ENCODE measurements at regions not wholly inside any gene's neighbourhood (a gene's known extent, or its start where the extent isn't known, plus 50 kb on each side); places are given as distances from the start of the nearest gene placed in this dataset.

GRCh38 chr2:128817171-128817570 lies 498.5 kb upstream of the HS6ST1 start:
- DNase-seq (ENCODE audit: low read depth in 1 of 2, low spot score in 1 of 2): no peak
- Histone ChIP-seq H3K27me3 (ENCODE audit: insufficient read depth, poor library complexity, severe bottlenecking) (no peaks in the 10 kb centered on the region), H3K27ac (replicated peaks) (no peak overlapping the region), H3K4me3 (replicated peaks; ENCODE audit: insufficient read depth, low read length) (no peak overlapping the region)
- TF ChIP-seq, protein P1, sequence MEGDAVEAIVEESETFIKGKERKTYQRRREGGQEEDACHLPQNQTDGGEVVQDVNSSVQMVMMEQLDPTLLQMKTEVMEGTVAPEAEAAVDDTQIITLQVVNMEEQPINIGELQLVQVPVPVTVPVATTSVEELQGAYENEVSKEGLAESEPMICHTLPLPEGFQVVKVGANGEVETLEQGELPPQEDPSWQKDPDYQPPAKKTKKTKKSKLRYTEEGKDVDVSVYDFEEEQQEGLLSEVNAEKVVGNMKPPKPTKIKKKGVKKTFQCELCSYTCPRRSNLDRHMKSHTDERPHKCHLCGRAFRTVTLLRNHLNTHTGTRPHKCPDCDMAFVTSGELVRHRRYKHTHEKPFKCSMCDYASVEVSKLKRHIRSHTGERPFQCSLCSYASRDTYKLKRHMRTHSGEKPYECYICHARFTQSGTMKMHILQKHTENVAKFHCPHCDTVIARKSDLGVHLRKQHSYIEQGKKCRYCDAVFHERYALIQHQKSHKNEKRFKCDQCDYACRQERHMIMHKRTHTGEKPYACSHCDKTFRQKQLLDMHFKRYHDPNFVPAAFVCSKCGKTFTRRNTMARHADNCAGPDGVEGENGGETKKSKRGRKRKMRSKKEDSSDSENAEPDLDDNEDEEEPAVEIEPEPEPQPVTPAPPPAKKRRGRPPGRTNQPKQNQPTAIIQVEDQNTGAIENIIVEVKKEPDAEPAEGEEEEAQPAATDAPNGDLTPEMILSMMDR (IDR thresholded peaks at IDR 0.05; ENCODE audit: insufficient read depth, low read length): no peak
- TF ChIP-seq GABPA (IDR thresholded peaks at IDR 0.05; ENCODE audit: low read depth) (no peak), POLR2AphosphoS5 (IDR thresholded peaks at IDR 0.05; ENCODE audit: low read depth) (no peak), SPI1 (IDR thresholded peaks at IDR 0.05; ENCODE audit: borderline replicate concordance, low read depth) (no peak)
- TF ChIP-seq, protein P2, sequence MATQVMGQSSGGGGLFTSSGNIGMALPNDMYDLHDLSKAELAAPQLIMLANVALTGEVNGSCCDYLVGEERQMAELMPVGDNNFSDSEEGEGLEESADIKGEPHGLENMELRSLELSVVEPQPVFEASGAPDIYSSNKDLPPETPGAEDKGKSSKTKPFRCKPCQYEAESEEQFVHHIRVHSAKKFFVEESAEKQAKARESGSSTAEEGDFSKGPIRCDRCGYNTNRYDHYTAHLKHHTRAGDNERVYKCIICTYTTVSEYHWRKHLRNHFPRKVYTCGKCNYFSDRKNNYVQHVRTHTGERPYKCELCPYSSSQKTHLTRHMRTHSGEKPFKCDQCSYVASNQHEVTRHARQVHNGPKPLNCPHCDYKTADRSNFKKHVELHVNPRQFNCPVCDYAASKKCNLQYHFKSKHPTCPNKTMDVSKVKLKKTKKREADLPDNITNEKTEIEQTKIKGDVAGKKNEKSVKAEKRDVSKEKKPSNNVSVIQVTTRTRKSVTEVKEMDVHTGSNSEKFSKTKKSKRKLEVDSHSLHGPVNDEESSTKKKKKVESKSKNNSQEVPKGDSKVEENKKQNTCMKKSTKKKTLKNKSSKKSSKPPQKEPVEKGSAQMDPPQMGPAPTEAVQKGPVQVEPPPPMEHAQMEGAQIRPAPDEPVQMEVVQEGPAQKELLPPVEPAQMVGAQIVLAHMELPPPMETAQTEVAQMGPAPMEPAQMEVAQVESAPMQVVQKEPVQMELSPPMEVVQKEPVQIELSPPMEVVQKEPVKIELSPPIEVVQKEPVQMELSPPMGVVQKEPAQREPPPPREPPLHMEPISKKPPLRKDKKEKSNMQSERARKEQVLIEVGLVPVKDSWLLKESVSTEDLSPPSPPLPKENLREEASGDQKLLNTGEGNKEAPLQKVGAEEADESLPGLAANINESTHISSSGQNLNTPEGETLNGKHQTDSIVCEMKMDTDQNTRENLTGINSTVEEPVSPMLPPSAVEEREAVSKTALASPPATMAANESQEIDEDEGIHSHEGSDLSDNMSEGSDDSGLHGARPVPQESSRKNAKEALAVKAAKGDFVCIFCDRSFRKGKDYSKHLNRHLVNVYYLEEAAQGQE (IDR thresholded peaks at IDR 0.05; ENCODE audit: insufficient replicate concordance, low read depth): no peak

DNA sequence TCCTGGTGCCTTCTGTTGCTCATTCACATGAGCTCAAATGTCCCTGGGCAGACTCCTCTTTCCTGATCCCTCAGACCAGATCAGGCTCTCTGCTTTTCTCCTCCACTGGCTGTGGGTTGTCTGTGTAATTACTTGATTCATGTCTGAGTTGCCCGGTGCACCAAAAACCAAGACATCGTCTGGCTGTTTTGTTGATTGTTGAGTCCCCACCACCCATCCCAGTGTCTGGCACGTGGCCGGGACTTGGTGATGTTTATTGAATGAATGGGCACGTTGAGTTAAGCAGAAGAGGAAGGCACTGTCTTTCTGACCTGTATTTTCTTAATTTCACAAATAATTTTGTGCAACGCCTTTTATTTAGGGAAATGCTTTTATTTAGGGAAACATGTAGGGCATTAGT lies 499.1 kb upstream of the HS6ST1 start:
- DNase-seq (ENCODE audit: low read depth in 1 of 2, low spot score in 1 of 2): no peak
- TF ChIP-seq GABPA (IDR thresholded peaks at IDR 0.05; ENCODE audit: low read depth) (no peak), SPI1 (IDR thresholded peaks at IDR 0.05; ENCODE audit: borderline replicate concordance, low read depth) (no peak), POLR2AphosphoS5 (IDR thresholded peaks at IDR 0.05; ENCODE audit: low read depth) (no peak)
- TF ChIP-seq, protein P1 (IDR thresholded peaks at IDR 0.05; ENCODE audit: insufficient read depth, low read length): no peak
- TF ChIP-seq, protein P2 (IDR thresholded peaks at IDR 0.05; ENCODE audit: insufficient replicate concordance, low read depth): no peak
- Histone ChIP-seq H3K4me3 (replicated peaks; ENCODE audit: insufficient read depth, low read length) (no peak overlapping the region), H3K27ac (replicated peaks) (no peak overlapping the region), H3K27me3 (ENCODE audit: insufficient read depth, poor library complexity, severe bottlenecking) (no peaks in the 10 kb centered on the region)

- H3K27me3 ChIP-seq (ENCODE audit: insufficient read depth, poor library complexity, severe bottlenecking): no peaks in the 10 kb centered on the region
- TF ChIP-seq POLR2AphosphoS5 (IDR thresholded peaks at IDR 0.05; ENCODE audit: low read depth): no peak
- TF ChIP-seq SPI1 (IDR thresholded peaks at IDR 0.05; ENCODE audit: borderline replicate concordance, low read depth): no peak
- TF ChIP-seq, protein P2 (IDR thresholded peaks at IDR 0.05; ENCODE audit: insufficient replicate concordance, low read depth): no peak
- TF ChIP-seq, protein P1 (IDR thresholded peaks at IDR 0.05; ENCODE audit: insufficient read depth, low read length): no peak
- no peak for TF ChIP-seq GABPA (IDR thresholded peaks at IDR 0.05; ENCODE audit: low read depth)
- no peak overlapping the region for H3K4me3 ChIP-seq (replicated peaks; ENCODE audit: insufficient read depth, low read length)
- no peak overlapping the region for H3K27ac ChIP-seq (replicated peaks)
- DNase-seq (ENCODE audit: low read depth in 1 of 2, low spot score in 1 of 2): no peak
These were observed 499.6 kb upstream of the HS6ST1 start for GRCh38 chr2:128818248-128818647.

All from HL-60 (cell line).